DND-41 (cell line): ENCODE measurements at regions not wholly inside any gene's neighbourhood (a gene's known extent, or its start where the extent isn't known, plus 50 kb on each side); places are given as distances from the start of the nearest gene placed in this dataset.

Source experiments
- CTCF ChIP-seq: IDR thresholded peaks from 2 replicates; pipeline ENCODE4 v1.5.1; 2012; ENCODE audit warnings: borderline replicate concordance, low read length, moderate library complexity, mild to moderate bottlenecking; ENCODE audit not compliant: poor library complexity, severe bottlenecking; ENCODE audit errors: extremely low read depth
- EZH2 ChIP-seq: IDR thresholded peaks from 3 replicates; pipeline ENCODE4 v1.6.1; 2012; ENCODE audit warnings: borderline replicate concordance, low read depth, mild to moderate bottlenecking, moderate library complexity, low read length, inconsistent platforms; ENCODE audit not compliant: severe bottlenecking

DNA sequence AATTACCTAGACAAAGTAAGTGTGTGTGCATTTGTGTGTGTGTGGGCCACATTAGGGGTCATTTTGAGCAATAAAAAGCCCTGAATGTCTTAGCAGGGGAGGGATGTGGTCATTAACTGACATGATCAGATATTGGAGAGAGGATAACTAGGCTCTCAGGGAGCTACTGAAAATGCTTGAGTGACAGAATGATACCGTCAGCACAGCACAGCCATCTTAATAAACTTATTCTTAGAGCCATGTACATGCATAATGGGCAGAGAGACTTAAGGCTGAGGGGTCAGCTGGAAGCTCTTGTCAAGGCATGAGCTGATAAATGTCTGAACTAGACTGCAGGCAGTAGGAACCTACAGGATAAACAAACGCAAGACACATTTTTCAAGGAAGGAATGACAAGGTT is 239.1 kb upstream of the NCAM1 start:
- TF ChIP-seq CTCF (no peak), EZH2 (no peak)
